NCI-H1930 (cell line): ENCODE measurements at regions not wholly inside any gene's neighbourhood (a gene's known extent, or its start where the extent isn't known, plus 50 kb on each side); places are given as distances from the start of the nearest gene placed in this dataset.

Experiments
- DNase-seq, 2 experiments: peaks; one replicate each; lab custom pipeline; 2025; lab: John Stamatoyannopoulos, UW

DNA sequence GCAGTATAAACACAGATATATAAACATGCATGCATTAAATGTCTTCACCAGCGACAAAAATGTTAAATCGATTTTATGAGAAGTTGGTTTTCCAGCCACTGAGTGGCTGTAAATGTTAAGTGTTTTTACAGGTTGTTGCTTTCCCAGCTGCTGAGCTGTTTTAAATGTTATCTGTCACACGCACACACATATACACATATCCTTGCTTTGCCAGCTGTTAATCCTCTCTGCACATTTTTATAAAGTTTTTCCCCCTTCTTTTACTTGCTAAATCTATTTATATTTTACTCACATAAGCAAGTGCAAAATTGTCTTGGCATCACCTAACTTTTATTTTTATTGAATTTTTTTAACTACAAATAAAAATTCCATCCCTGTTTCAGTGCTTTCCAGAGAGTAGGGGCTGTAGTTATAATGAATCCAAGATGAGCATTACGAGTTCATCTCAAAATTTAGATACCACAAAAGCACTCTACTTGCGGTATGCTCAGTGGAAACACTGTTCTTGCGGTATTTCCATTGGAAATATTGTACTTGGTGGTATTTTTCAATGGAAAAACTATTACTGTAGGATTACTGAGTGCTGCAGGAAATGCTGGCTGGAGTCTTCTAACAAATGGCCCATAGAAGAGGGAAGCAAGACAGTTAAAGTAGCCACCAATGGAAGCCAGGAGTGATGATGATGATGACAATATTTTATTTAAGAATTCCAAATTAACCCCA lies 124.9 kb upstream of the KCNJ16 start:
- no peak for DNase-seq

DNA sequence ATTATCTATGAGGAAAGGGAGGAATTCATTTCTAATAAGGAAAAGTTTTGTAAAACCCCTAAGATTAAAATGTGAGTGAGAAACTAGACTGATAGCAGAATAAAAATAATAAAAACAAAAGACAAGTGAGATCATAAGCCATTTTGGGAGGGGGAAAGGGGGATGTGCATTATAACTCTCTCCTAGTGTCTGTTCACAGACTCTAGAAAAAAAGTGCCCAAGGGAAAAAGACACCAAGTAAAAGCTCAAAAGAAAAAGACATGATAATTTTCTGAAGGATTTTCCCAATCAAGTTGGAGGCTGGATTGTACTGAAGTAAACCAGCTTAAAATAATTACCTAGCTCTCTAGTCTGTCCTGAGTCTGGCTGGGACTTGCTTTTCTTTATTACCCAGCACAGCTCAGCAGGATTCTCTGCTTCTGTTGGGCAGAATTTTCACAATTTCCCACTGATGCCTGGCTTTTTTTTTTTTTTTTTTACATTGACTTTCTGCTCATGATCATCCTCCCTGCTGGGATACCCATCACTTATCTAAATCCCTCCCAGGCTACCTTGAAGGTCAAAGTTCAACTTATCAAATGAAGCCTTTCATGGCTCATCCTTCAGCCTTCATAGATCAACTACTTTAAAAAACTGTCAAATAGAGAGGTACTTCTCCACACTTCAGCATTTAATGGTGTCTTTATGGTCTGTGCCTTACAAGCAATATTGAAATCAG lies 124.2 kb upstream of the KCNJ16 start:
- no peak for DNase-seq

DNA sequence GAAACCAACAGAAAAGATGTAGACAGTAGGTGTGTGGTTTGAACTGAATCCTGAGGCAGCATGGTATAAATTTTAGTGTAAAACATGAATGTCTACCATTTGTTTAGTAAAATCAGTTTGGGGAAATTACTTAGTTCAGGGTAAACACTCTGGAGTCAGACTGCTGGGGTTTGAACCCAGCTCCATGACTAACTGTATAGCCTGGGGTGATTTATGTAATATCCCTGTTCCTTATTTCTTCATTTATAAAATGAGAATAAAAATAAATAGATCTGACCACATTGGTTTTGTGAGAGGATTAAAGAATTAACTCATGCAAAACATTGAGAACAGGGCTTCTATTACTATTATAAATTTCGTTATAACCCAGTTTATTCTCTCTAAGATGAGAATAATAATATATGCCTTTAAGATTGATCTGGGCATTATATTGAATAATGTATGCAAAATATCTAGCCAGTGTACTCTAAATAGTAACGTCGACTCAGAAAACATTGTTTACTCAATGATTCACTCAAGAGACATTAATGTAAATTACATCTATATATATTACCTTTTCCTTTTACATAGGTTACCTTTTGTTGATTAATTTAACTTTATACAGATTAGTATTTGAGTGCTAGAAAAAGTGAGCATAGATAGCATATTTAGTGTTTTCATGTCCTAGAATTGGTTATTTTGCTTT lies 120.6 kb upstream of the KCNJ16 start:
- no peak for DNase-seq

DNA sequence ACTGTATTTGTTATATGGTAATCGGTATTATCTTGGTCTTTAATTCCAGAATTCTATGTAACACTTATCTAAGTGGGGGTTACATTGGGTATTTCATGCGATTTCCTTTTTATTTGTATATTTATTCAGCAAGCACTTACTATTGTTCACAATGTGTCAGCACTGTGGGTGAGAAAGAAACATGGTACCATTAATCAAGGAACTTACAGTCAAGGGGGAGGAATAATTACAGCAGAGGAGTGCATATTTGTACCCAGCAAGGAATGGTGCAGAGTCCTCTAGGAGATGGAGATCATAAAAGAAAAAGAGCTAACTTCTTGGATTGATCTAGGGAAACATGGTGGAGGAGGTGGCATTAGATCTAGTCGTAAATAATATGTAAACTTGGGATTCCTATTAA lies 117.0 kb upstream of the KCNJ16 start:
- no peak for DNase-seq

DNA sequence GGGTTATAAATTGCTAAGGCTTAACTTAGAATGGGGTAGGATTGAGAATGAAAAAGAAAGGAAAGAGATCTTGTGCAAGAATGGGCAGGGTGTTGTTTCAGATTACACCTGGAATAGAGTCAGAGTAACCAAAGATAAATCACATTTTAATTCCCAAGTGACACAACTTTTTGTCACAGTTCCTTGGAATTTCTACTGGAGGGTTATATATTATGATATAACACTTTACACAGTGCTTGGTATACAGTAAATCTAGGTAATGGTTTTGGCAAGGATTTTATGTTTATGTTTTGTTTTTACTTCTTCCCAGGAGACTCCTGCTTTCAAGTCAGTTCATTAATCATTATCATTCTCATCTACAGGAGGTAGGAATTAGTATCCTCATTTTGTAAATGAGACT lies 115.7 kb upstream of the KCNJ16 start:
- DNase-seq = no peak

DNA sequence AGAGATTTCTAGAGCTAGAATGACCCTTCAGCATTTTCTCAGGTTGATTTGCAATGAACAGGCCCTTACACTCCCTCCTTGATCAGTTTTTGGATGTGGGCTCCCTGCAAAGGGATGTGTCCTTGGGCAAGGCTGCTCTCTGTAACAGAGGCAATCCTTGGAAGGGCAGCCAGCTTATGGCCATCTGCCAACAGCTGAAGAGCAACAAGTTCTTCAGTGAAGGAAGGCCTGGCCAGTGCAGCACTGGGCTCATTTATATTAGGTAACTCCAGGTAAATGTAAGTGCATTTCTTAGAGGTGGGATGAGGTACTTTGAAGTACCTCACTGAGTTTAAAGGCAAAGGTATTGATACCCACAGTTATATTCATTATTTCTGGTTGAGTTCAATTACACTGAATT lies 114.3 kb upstream of the KCNJ16 start:
- no peak for DNase-seq

DNA sequence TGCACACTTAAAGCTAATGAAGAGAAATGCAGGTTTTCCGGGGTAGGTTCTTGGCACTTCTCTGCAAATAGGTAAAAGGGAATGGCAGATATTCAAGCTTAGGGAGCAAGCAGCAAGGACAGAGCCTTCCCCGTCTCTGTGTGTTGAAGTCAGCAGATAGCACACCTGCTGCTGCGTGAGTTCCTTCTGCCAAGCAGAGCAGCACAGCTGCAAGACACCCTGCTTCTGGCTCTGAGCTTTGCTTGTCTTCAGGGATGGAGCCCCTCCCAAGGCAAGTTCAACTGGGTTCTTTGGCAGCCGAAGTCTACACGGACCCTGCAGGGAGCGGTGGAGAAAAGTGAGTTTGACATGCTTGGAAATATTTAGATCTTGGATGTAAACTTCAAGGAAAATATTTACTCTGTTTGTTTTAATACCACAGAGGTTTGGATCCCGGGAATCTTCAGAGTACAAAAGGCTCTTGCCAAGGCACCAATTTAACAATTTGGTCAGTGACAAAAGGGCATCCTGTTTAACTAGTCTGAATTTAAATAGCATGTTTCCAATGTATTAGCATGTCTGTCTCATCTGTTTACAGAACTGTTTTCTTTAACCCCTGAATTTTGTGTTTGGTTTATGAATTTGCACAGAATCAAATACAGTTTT lies 113.4 kb upstream of the KCNJ16 start:
- DNase-seq = no peak

DNA sequence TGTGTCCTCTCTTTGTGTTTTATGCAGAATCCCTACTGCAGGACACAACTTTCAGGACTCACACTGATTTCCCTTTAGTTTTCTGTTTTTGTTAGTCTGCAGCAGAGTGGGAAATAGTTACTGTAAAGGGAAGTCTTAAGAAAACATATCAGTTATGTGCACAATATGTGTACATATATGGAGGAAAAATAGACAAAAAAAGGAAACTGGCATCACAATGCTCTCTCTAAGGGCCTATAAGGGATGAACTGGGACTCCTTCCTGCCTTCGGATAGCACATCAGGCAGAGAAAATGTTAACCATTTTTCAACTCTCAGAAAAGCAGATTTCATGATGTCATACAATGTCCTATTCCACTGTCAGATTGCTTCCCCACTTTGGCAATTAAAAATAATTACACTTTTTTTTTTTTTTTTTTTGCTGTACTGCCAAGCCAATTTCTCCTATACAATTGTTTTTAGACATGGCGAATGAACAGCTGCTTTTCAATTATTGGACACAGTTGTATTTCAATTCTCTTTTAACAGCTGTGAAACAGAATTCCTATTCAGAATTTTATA lies 112.5 kb upstream of the KCNJ16 start:
- DNase-seq = peak in 1 of 2 experiments; percentile 11

DNA sequence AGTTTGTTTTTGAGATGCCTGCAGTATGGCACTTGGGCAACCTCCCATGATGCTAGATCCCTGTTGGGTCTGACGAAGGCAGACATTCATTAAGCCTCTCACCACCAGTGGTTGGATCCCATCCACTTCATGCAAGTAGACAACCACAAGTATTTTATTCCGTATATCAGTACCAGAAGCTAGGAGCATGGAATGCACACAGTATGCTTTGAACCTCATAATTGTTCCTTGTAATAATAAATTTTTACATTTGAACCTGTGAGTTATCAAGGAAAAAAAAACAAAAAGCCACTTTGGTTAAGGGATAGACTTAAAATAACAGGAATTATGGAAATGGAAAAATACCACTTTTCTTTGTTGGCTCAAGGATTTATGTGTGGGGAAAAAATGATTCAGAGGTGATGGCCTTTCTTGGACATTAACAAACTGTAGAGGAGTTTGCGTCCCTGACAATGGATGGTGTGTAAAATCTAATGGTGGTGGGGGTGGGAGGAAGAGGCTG lies 107.1 kb upstream of the KCNJ16 start:
- DNase-seq = no peak

DNA sequence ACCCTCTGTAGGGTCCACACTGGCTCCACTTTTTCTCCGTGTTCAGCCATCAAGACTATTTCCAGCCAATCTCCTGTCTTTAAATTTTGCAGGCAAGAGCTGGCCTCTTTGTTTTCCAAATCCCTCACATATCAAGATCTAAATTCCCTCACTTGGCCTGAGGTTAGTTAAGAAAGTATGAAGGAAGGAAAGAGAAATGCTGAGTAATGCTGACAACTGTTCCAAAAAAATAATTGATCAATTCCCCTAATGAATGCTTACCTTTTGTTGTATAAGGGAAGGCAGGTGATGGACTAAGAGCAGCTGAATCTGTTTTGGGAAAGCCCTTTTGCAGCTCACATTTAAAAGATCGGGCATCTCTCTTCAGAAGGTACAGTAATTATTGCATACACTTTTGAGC lies 105.1 kb upstream of the KCNJ16 start:
- no peak for DNase-seq

DNA sequence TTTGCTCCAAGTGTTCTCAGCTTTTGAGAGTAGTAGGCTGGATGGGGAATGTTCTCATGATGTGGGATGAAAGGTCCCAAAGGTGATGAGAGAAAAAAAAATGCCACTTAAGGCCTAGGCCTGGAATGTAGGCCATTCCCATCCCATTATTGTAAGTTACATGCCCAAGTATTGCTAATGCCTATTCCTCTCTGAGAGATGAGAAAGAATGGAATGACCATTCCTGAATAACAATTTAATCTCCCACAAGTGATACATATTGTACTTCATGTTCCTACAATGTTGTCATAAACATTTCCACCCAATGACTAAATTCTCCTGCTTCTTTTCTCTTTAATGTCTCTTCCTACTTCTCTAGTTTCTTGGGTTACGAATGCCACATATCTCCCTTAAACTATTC lies 102.8 kb upstream of the KCNJ16 start:
- DNase-seq = no peak

DNA sequence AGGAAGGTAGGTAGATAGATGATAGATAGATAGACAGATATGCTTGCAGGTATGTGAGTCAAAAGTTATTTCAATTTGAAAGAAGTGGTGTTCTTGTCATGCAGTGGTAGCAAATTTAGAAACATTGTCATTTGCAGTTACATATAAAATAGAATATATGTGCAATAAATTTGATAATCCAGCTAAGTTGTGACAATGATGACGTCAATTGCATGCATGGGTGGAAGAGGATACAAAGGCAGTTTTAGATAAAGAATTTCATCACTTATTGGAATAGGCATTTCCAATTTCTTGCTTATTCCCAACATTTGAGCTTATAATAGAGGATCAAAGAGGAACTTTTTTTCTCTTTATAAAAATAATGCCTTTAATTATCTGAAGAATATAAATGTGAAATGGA lies 99.2 kb upstream of the KCNJ16 start:
- no peak for DNase-seq

DNA sequence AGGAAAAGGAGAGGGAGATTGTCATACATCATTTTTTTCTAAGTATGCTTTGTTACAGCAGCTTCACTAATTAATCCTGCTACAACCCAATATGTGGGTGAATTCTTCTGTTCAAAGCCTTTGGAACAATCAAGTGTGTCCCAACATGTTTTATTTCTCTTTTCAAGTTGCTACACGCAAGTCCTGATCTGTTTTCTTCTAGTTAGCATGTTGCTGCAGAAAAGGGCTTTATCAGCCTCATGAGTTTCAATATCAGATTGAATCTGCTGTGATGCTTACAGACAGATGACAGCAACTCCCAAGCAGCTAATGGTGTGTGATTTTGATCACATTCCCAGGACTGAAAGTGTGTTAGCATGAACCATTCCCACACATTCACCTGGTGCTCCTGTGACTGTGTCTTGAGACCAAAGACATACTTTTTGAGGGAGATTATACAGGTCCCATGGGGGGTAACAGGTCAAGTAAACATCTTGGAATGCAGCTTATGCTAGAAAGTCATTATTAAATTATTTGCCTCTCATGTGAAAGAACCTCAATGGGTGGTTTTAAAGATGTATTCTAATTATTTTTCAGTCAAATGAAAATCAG lies 96.9 kb upstream of the KCNJ16 start:
- no peak for DNase-seq

DNA sequence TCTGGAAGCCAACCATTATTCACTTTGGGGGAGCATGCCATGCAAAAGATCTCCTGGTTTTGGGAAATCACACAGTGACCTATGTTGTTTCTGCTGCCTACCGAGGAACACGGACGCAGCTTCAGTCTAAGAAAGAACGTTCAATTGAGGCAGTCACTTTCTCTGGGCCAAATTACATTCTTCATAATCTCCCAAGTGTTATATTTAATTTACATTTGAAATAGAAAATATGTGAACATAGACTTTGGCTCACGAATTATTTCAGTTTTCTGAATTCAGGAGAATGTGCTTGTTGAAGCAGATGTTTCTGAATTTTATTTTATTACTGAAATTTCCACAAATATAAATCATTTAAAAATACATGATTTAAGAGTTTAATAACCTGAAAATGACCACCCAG lies 93.6 kb upstream of the KCNJ16 start:
- DNase-seq = no peak

DNA sequence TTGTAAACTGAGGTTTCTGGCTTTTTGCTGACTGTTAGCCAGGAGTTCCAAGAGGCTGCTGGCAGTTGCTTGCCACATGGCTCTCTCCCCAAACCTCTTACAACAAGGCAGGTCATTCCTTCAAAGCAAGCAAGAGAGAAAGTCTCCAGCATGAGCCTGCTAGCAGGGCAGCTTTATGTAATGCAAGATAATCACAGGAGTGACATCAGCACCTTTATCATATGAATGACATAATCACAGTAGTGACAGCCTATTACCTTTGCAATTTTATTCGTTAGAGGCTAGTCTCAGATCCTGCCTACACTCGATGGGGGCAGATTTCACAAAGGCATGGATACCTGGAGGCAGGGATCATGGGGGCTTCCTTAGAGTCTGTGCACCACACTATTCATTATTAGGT lies 79.5 kb upstream of the KCNJ16 start:
- DNase-seq = no peak

DNA sequence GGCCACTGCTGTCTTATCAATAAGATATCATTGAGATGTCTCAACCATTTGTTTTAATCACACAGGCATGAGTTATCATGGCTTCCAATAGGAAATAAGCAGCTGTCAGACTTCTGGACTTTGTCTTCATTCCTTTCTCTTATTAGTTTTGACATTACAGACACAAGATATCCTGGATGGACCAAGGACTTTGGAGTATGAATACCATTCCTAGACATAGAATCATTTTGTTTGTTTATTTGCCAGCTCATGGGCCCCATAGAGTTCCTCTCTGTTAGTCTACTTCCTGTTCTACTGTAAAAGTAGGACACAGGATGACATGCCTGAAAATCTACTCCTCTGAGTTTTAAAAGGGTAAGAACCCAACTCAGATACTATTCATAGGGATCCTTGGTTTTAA lies 77.7 kb upstream of the KCNJ16 start:
- no peak for DNase-seq

DNA sequence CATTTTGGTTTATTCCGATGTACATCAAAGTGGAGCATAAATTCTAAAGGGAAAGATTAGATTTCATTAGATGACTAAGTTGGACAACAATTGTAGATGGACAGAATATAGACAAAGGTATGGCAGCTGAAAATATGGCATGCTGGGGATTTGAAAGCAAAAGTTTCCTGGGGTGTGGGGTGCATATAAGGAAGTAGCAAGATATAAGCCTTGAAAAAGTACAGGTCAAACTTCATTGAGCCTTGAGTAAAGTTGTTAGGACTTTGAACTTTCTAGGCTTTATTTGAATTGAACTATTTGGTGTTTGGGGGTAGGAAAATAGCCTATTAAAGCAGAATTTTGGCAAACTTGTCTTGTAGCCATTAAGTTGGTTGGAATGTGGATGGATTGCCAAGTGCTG lies 75.8 kb upstream of the KCNJ16 start:
- no peak for DNase-seq

DNA sequence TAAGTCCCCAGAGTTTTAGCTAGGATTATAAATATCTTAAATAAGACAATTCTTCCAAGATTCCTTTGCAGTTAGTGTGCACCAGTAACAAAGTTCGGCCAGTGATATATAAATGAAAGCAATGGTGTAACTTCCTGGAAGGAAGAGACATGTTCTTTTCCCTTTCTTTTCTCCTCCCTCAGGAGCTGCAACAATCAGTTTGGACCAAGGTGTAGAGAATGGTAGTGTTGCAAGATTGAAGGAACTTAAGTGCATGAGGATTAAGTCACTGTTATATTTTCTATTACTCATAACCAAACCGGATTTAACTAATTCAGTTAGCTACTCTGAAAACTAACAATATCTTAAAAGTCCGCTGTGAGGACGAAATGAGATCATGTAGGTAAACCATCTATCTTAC lies 68.9 kb upstream of the KCNJ16 start:
- DNase-seq = no peak

DNA sequence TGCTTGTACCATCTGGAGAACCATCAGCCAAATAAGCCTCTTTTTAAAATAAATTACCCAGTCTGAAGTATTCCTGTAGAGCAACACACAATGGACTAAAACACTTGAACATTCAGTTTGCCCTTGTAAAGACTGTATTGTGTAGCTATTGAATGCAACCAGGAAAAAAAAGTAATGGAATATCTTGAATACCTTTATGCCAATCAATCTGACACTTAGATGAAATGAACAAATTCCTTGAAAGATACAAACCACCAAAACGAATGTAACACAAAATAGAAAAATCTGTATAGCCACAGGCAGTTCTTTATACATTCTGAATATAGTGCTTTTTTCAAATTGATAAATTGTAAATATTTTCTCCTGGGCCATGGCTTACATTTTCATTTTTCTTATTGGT lies 63.3 kb upstream of the KCNJ16 start:
- no peak for DNase-seq

DNA sequence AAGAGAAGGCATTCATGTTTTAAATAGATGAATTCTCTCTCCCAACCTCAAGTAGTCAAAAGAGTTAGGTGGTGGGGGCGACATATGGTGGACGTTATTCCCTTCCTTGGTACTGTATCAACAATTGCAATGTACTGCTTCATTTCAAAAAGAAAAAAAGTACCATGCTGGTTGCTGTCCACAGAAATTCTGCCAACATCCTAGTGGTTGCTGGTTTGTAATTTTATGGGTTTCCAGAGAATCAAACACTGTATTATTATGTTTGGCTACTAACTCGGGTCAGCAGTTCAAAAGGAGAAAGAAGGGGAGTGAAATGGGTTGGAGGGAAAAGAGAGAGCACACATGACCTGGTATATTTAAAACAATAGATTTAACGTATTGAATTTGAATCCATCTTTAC lies 61.1 kb upstream of the KCNJ16 start:
- no peak for DNase-seq

DNA sequence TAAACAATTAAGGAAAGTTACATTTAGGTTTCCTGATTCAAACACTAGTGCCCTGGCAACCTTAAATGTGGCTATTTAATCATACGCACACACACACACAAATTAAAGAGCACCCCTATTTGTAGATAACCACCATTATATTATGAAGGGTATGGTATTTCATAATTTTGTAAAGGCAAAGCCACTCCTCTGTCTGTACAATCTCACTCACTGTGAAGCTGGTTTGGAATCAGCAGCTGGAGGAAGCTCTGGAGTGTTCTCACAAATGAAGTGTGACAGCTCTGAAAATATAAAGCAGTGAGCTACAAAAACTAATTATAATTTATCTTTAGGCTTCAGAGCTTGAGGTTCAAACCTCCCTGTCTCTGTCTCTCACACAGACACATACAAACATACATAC lies 57.9 kb upstream of the KCNJ16 start:
- no peak for DNase-seq

DNA sequence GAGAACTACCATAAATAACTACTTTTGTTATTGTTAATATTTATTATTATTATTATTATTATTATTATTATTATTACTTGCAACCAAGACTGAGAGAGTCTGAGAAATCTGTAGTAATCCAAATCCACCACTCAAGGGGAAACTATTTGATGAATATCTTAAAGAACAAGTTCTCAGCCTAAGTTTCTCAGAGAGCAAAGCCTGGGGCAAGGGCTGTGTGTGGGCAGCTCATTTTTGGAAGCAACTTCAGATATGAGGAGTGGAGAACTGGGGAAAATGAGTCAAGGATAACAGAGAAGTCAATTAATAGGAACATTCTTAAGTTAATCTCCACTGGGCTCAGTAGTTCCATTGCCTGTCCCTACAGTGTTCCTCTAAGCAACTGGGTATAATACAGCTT lies 57.1 kb upstream of the KCNJ16 start:
- DNase-seq = no peak
